ENCODE measurements at regions not wholly inside any gene's neighbourhood (a gene's known extent, or its start where the extent isn't known, plus 50 kb on each side); places are given as distances from the start of the nearest gene placed in this dataset.

DNA sequence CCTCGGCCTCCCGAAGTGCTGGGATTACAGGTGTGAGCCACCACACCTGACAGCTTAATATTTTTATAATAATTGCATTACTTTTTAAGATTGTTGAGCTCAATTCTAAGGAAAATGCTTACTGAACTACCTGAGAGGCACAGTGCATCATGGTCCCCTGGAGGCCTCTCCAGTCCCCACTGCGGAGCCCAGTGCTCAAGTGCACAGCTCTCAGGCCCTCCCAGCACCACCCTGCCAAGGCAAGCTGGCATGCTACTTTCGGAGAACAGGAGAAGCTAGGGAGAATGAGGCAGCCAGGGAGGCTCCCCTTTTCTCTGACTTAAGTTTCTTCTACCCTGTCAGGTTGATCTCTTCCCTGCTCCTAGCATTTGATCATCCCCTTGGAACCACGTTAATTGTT, 64.2 kb upstream of the CECR2 start:
- TF ChIP-seq ZNF114 (tag by site-specific recombination; IDR thresholded peaks at IDR 0.05) = no peak
- TF ChIP-seq, protein P1, sequence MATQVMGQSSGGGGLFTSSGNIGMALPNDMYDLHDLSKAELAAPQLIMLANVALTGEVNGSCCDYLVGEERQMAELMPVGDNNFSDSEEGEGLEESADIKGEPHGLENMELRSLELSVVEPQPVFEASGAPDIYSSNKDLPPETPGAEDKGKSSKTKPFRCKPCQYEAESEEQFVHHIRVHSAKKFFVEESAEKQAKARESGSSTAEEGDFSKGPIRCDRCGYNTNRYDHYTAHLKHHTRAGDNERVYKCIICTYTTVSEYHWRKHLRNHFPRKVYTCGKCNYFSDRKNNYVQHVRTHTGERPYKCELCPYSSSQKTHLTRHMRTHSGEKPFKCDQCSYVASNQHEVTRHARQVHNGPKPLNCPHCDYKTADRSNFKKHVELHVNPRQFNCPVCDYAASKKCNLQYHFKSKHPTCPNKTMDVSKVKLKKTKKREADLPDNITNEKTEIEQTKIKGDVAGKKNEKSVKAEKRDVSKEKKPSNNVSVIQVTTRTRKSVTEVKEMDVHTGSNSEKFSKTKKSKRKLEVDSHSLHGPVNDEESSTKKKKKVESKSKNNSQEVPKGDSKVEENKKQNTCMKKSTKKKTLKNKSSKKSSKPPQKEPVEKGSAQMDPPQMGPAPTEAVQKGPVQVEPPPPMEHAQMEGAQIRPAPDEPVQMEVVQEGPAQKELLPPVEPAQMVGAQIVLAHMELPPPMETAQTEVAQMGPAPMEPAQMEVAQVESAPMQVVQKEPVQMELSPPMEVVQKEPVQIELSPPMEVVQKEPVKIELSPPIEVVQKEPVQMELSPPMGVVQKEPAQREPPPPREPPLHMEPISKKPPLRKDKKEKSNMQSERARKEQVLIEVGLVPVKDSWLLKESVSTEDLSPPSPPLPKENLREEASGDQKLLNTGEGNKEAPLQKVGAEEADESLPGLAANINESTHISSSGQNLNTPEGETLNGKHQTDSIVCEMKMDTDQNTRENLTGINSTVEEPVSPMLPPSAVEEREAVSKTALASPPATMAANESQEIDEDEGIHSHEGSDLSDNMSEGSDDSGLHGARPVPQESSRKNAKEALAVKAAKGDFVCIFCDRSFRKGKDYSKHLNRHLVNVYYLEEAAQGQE (tag by site-specific recombination; IDR thresholded peaks at IDR 0.05) = no peak
- TF ChIP-seq, protein P2, sequence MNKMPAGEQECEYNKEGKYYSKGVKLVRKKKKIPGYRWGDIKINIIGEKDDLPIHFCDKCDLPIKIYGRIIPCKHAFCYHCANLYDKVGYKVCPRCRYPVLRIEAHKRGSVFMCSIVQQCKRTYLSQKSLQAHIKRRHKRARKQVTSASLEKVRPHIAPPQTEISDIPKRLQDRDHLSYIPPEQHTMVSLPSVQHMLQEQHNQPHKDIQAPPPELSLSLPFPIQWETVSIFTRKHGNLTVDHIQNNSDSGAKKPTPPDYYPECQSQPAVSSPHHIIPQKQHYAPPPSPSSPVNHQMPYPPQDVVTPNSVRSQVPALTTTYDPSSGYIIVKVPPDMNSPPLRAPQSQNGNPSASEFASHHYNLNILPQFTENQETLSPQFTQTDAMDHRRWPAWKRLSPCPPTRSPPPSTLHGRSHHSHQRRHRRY (tag by site-specific recombination; IDR thresholded peaks at IDR 0.05) = no peak
- H3K4me3 ChIP-seq (ENCODE audit: low read depth, low read length) = no peak overlapping the region
- no peaks in the 10 kb centered on the region for H3K36me3 ChIP-seq (ENCODE audit: control insufficient read depth in 2 of 2, insufficient read depth in 1 of 2, low read length in 2 of 2)
- no peaks in the 10 kb centered on the region for H3K9me3 ChIP-seq (ENCODE audit: control insufficient read depth, insufficient read depth, low read depth, low read length)
- no peaks in the 10 kb centered on the region for H3K4me1 ChIP-seq (ENCODE audit: control insufficient read depth, insufficient read depth, low read length)
- POLR2A ChIA-PET = interaction anchor here (0.6 to 1.1 kb wide), 2 partner anchors 38 to 64 kb away, joined by 3 read pairs; no protein-coding TSS in a partner anchor
- CTCF ChIA-PET = interaction anchor here (0.7 kb wide), 1 partner anchor 164 kb away, joined by 3 read pairs; no protein-coding TSS in a partner anchor
- H3K27ac ChIP-seq (ENCODE audit: extremely low read depth, low read depth, low read length) = no peak overlapping the region

DNA sequence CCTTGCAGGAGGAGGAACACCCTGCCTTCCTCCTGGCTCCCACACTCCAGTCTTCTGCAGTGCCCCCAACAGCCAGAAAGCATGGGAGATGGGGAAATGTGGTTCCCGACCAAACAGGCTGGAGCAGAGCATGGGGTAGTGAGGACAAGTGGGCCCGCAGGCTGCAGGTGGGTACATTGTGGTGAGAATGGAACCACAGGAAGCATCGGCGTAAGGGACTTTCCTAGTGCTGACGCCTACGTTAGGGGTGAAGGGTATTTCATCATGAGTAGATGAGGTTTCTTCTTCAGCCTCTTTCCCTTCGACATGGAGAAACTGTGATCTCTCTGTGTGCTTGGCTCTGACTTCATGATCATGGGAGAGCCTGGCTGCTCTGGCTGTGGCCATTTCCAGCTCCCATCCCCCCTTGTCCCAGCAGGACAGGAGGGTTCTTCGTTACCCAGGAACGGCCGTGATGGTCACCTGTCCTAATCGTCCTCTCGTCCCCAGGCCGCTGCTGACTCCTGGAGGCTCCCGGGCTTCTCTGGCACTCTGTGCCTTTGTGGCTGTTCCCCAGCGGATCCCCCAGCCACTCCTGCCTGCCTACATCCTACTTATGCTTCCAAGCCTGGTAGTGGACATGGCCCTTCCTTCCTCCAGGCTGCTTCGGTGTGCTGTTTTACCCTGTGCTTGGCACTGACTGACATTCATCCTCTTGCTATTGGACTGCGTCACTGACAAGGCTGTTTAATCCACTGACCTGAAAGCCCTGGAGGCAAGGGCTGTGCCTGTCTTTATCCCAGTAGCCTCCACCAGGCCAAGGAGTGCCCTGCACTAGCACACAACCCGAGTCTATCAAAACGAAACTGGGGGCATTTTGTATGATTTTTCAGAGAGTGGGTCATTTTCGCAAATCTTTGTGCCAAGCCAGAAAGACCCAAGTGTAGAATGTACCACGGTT, 65.2 kb upstream of the CECR2 start:
- H3K27ac ChIP-seq (ENCODE audit: extremely low read depth, low read depth, low read length) = no peak overlapping the region
- TF ChIP-seq, protein P3, sequence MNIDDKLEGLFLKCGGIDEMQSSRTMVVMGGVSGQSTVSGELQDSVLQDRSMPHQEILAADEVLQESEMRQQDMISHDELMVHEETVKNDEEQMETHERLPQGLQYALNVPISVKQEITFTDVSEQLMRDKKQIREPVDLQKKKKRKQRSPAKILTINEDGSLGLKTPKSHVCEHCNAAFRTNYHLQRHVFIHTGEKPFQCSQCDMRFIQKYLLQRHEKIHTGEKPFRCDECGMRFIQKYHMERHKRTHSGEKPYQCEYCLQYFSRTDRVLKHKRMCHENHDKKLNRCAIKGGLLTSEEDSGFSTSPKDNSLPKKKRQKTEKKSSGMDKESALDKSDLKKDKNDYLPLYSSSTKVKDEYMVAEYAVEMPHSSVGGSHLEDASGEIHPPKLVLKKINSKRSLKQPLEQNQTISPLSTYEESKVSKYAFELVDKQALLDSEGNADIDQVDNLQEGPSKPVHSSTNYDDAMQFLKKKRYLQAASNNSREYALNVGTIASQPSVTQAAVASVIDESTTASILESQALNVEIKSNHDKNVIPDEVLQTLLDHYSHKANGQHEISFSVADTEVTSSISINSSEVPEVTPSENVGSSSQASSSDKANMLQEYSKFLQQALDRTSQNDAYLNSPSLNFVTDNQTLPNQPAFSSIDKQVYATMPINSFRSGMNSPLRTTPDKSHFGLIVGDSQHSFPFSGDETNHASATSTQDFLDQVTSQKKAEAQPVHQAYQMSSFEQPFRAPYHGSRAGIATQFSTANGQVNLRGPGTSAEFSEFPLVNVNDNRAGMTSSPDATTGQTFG (tag by site-specific recombination; IDR thresholded peaks at IDR 0.05; ENCODE audit: borderline replicate concordance) = no peak
- no peak for TF ChIP-seq ZNF433 (tag by site-specific recombination; IDR thresholded peaks at IDR 0.05; ENCODE audit: low read depth)
- H3K4me3 ChIP-seq (ENCODE audit: low read depth, low read length) = no peak overlapping the region
- no peaks in the 10 kb centered on the region for H3K36me3 ChIP-seq (ENCODE audit: control insufficient read depth in 2 of 2, insufficient read depth in 1 of 2, low read length in 2 of 2)
- POLR2A ChIA-PET = interaction anchor here (0.7 to 1.1 kb wide), 2 partner anchors 14 to 65 kb away, joined by 3 to 6 read pairs; no protein-coding TSS in a partner anchor
- H3K9me3 ChIP-seq (ENCODE audit: control insufficient read depth, insufficient read depth, low read depth, low read length) = no peaks in the 10 kb centered on the region
- CTCF ChIA-PET = no interaction called here
- H3K4me1 ChIP-seq (ENCODE audit: control insufficient read depth, insufficient read depth, low read length) = no peaks in the 10 kb centered on the region

DNA sequence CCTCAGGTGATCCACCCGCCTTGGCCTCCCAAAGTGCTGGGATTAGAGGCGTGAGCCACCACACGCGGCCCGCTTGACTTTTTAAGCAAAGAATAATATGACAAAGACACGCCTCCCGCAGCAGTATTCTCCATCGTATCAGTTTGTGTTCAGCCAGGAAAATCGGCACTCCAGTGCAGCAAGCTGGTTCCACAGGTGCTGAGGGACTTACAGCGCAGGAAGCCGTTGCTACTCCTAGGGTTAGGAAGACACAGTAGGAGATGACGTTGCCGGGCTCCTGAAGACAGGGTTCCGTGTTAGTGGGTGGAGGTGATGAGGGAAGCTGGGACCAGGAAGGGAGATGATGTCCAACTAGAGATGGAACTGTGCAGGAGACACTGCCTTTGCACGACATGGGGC, 65.8 kb upstream of the CECR2 start:
- no peaks in the 10 kb centered on the region for H3K4me1 ChIP-seq (ENCODE audit: control insufficient read depth, insufficient read depth, low read length)
- H3K36me3 ChIP-seq (ENCODE audit: control insufficient read depth in 2 of 2, insufficient read depth in 1 of 2, low read length in 2 of 2) = no peaks in the 10 kb centered on the region
- POLR2A ChIA-PET = interaction anchor here (0.6 to 0.7 kb wide), 2 partner anchors 13 to 323 kb away, joined by 3 to 6 read pairs; no protein-coding TSS in a partner anchor
- no peak overlapping the region for H3K27ac ChIP-seq (ENCODE audit: extremely low read depth, low read depth, low read length)
- no peaks in the 10 kb centered on the region for H3K9me3 ChIP-seq (ENCODE audit: control insufficient read depth, insufficient read depth, low read depth, low read length)
- H3K4me3 ChIP-seq (ENCODE audit: low read depth, low read length) = no peak overlapping the region
- CTCF ChIA-PET = no interaction called here
- TF ChIP-seq, protein P4, sequence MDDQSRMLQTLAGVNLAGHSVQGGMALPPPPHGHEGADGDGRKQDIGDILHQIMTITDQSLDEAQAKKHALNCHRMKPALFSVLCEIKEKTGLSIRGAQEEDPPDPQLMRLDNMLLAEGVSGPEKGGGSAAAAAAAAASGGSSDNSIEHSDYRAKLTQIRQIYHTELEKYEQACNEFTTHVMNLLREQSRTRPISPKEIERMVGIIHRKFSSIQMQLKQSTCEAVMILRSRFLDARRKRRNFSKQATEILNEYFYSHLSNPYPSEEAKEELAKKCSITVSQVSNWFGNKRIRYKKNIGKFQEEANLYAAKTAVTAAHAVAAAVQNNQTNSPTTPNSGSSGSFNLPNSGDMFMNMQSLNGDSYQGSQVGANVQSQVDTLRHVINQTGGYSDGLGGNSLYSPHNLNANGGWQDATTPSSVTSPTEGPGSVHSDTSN (CRISPR knock-in tag; IDR thresholded peaks at IDR 0.05) = no peak
- TF ChIP-seq, protein P5, sequence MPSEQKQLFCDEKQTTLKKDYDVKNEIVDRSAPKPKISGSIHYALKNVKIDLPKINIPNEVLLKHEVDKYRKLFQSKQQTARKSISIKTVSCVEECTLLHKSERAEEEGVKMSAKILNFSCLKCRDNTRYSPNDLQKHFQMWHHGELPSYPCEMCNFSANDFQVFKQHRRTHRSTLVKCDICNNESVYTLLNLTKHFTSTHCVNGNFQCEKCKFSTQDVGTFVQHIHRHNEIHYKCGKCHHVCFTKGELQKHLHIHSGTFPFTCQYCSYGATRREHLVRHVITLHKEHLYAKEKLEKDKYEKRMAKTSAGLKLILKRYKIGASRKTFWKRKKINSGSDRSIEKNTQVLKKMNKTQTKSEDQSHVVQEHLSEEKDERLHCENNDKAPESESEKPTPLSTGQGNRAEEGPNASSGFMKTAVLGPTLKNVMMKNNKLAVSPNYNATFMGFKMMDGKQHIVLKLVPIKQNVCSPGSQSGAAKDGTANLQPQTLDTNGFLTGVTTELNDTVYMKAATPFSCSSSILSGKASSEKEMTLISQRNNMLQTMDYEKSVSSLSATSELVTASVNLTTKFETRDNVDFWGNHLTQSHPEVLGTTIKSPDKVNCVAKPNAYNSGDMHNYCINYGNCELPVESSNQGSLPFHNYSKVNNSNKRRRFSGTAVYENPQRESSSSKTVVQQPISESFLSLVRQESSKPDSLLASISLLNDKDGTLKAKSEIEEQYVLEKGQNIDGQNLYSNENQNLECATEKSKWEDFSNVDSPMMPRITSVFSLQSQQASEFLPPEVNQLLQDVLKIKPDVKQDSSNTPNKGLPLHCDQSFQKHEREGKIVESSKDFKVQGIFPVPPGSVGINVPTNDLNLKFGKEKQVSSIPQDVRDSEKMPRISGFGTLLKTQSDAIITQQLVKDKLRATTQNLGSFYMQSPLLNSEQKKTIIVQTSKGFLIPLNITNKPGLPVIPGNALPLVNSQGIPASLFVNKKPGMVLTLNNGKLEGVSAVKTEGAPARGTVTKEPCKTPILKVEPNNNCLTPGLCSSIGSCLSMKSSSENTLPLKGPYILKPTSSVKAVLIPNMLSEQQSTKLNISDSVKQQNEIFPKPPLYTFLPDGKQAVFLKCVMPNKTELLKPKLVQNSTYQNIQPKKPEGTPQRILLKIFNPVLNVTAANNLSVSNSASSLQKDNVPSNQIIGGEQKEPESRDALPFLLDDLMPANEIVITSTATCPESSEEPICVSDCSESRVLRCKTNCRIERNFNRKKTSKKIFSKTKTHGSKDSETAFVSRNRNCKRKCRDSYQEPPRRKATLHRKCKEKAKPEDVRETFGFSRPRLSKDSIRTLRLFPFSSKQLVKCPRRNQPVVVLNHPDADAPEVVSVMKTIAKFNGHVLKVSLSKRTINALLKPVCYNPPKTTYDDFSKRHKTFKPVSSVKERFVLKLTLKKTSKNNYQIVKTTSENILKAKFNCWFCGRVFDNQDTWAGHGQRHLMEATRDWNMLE (tag by site-specific recombination; conservative IDR thresholded peaks at IDR 0.05; ENCODE audit: low read depth) = no peak
- no peak for TF ChIP-seq ZNF324 (tag by site-specific recombination; IDR thresholded peaks at IDR 0.05)
- no peak for TF ChIP-seq ZNF184 (tag by site-specific recombination; IDR thresholded peaks at IDR 0.05)
- no peak for TF ChIP-seq ZNF19 (tag by site-specific recombination; IDR thresholded peaks at IDR 0.05; ENCODE audit: low read depth)
- no peak for TF ChIP-seq ZXDB (tag by site-specific recombination; IDR thresholded peaks at IDR 0.05)
- TF ChIP-seq ZNF48 (tag by site-specific recombination; IDR thresholded peaks at IDR 0.05) = no peak
- TF ChIP-seq ZNF175 (tag by site-specific recombination; IDR thresholded peaks at IDR 0.05) = no peak
- no peak for TF ChIP-seq ZNF404 (tag by site-specific recombination; IDR thresholded peaks at IDR 0.05)
- TF ChIP-seq, protein P6, sequence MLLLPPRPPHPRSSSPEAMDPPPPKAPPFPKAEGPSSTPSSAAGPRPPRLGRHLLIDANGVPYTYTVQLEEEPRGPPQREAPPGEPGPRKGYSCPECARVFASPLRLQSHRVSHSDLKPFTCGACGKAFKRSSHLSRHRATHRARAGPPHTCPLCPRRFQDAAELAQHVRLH (tag by site-specific recombination; IDR thresholded peaks at IDR 0.05) = no peak
